ENCODE measurements at regions not wholly inside any gene's neighbourhood (a gene's known extent, or its start where the extent isn't known, plus 50 kb on each side); places are given as distances from the start of the nearest gene placed in this dataset.
"Not testable (repeated sequence)": the region's sequence is repeated elsewhere in the genome, so short reads cannot be mapped to it uniquely, and the experiment has no call there.

DNA sequence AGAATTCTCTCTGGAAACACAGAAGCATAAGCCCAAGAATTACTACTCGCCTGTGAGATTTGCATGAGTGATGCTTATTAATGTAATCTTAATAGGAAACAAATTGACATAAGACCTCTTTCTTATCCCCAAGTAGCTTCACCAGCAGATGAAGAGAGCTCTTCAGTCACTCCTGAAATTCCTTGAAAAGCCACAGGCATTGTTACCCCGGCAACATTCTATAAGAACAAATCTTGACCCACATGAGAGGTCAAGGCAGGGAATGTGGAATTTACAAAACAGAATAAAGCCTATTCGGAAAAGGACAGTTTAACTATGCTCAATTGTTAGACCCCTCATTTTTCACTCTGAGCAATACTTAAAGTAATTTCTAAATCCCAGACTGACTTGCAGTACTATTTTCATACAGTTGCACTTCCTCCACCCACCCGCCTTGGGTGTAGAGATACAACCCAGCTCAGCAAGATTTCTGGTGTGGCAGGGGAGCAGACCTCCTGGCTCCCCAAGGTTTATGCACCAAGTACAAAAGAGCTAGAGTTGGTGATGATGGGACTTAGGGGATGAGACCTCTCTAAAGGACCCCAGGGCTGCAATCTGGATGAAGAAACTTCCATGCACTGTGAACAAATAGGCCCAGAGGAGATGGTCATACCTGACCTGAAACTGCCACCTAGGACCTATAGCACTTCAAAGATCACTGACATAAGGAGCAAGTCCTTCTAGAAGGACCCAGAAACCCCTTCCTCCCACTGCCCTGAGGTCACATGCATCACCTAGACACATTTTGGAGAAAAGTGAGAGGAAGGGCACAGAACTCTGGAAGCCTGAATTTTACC is 242.1 kb downstream of the ZNF608 start:
- DNase-seq: no peak
- CTCF ChIA-PET: no interaction called here

DNA sequence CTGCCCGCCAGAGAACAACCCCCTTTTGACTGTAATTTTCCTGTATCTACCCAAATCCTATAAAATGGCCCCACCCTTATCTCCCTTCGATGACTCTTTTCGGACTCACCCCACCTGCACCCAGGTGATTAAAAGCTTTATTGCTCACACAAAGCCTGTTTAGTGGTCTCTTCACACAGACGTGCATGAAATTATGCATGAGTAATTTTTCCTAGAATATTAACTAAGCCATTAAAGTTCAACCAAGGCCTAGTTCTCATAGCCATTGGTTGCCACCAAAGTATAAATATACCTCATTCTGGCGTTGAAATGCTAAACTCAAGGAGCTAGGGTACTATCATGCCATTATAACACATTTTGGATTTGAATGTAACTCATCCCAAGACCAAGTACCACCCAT is 243.9 kb downstream of the ZNF608 start:
- no peaks in the 10 kb centered on the region for H3K79me2 ChIP-seq (ENCODE audit: insufficient read depth)
- DNase-seq: no peak
- POLR2A ChIA-PET: no interaction called here
- CTCF ChIA-PET: no interaction called here
- no peak overlapping the region for H3K4me2 ChIP-seq
- no peak overlapping the region for H3K4me3 ChIP-seq (ENCODE audit: low read depth in 2 of 2, low read length in 1 of 2)
- no peak overlapping the region for H3K9ac ChIP-seq
- no peaks in the 10 kb centered on the region for H3K36me3 ChIP-seq (replicated peaks in 1 of 2; ENCODE audit: control insufficient read depth in 1 of 2, insufficient read depth in 2 of 2, low read length in 1 of 2)
- no peaks in the 10 kb centered on the region for H3K9me2 ChIP-seq
- no peaks in the 10 kb centered on the region for H3K27me3 ChIP-seq (ENCODE audit: insufficient read depth)
- no peaks in the 10 kb centered on the region for H4K20me1 ChIP-seq (ENCODE audit: insufficient read depth)
- H3F3A ChIP-seq (replicated peaks; ENCODE audit: insufficient read depth): no peaks in the 10 kb centered on the region
- no peaks in the 10 kb centered on the region for H3K9me3 ChIP-seq
- H3K27ac ChIP-seq (ENCODE audit: low read depth in 2 of 2, low read length in 1 of 2): no peak overlapping the region
- H3K4me1 ChIP-seq (ENCODE audit: control insufficient read depth in 1 of 2, insufficient read depth in 2 of 2, low read depth in 1 of 2, low read length in 1 of 2): no peaks in the 10 kb centered on the region
- WGBS (ENCODE audit: low lambda C conversion rate): 72% methylated on average over 5 of the region's 5 CpGs
- no peak overlapping the region for H2AFZ ChIP-seq (ENCODE audit: low read depth)
- TF ChIP-seq MEF2A (IDR thresholded peaks at IDR 0.05; ENCODE audit: borderline replicate concordance, low read depth) (no peak), RXRA (IDR thresholded peaks at IDR 0.05; ENCODE audit: borderline replicate concordance, low read depth) (no peak), ELF1 (IDR thresholded peaks at IDR 0.05) (no peak), GABPA (IDR thresholded peaks at IDR 0.05; ENCODE audit: low read depth) (no peak), YY1 (IDR thresholded peaks at IDR 0.05; ENCODE audit: low read depth) (no peak), TAF1 (IDR thresholded peaks at IDR 0.05; ENCODE audit: borderline replicate concordance, low read depth, low read length) (no peak), EZH2phosphoT487 (IDR thresholded peaks at IDR 0.05; ENCODE audit: borderline replicate concordance, low read depth) (no peak)
- TF ChIP-seq, protein P1, sequence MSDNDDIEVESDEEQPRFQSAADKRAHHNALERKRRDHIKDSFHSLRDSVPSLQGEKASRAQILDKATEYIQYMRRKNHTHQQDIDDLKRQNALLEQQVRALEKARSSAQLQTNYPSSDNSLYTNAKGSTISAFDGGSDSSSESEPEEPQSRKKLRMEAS (IDR thresholded peaks at IDR 0.05; ENCODE audit: low read depth): no peak
- TF ChIP-seq, protein P2, sequence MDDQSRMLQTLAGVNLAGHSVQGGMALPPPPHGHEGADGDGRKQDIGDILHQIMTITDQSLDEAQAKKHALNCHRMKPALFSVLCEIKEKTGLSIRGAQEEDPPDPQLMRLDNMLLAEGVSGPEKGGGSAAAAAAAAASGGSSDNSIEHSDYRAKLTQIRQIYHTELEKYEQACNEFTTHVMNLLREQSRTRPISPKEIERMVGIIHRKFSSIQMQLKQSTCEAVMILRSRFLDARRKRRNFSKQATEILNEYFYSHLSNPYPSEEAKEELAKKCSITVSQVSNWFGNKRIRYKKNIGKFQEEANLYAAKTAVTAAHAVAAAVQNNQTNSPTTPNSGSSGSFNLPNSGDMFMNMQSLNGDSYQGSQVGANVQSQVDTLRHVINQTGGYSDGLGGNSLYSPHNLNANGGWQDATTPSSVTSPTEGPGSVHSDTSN (IDR thresholded peaks at IDR 0.05): no peak
- TF ChIP-seq, protein P3, sequence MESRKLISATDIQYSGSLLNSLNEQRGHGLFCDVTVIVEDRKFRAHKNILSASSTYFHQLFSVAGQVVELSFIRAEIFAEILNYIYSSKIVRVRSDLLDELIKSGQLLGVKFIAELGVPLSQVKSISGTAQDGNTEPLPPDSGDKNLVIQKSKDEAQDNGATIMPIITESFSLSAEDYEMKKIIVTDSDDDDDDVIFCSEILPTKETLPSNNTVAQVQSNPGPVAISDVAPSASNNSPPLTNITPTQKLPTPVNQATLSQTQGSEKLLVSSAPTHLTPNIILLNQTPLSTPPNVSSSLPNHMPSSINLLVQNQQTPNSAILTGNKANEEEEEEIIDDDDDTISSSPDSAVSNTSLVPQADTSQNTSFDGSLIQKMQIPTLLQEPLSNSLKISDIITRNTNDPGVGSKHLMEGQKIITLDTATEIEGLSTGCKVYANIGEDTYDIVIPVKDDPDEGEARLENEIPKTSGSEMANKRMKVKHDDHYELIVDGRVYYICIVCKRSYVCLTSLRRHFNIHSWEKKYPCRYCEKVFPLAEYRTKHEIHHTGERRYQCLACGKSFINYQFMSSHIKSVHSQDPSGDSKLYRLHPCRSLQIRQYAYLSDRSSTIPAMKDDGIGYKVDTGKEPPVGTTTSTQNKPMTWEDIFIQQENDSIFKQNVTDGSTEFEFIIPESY (IDR thresholded peaks at IDR 0.05; ENCODE audit: borderline replicate concordance, low read depth): no peak

More for the DNA sequence above, 242.1 kb downstream of the ZNF608 start:
- Histone ChIP-seq H3K9me3 (no peaks in the 10 kb centered on the region), H3F3A (replicated peaks; ENCODE audit: insufficient read depth) (no peaks in the 10 kb centered on the region), H3K36me3 (replicated peaks in 1 of 2; ENCODE audit: control insufficient read depth in 1 of 2, insufficient read depth in 2 of 2, low read length in 1 of 2) (no peaks in the 10 kb centered on the region), H3K9me2 (no peaks in the 10 kb centered on the region), H3K4me3 (ENCODE audit: low read depth in 2 of 2, low read length in 1 of 2) (no peak overlapping the region), H3K79me2 (ENCODE audit: insufficient read depth) (no peaks in the 10 kb centered on the region), H3K9ac (no peak overlapping the region), H4K20me1 (ENCODE audit: insufficient read depth) (no peaks in the 10 kb centered on the region), H3K27ac (ENCODE audit: low read depth in 2 of 2, low read length in 1 of 2) (no peak overlapping the region), H3K4me2 (no peak overlapping the region), H3K27me3 (ENCODE audit: insufficient read depth) (no peaks in the 10 kb centered on the region), H2AFZ (ENCODE audit: low read depth) (no peak overlapping the region), H3K4me1 (ENCODE audit: control insufficient read depth in 1 of 2, insufficient read depth in 2 of 2, low read depth in 1 of 2, low read length in 1 of 2) (no peaks in the 10 kb centered on the region)
- POLR2A ChIA-PET: no interaction called here
- 85% methylated on average over 4 of the region's 4 CpGs for whole genome bisulfite sequencing (ENCODE audit: low lambda C conversion rate)
- TF ChIP-seq, protein P4, sequence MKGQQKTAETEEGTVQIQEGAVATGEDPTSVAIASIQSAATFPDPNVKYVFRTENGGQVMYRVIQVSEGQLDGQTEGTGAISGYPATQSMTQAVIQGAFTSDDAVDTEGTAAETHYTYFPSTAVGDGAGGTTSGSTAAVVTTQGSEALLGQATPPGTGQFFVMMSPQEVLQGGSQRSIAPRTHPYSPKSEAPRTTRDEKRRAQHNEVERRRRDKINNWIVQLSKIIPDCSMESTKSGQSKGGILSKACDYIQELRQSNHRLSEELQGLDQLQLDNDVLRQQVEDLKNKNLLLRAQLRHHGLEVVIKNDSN (IDR thresholded peaks at IDR 0.05; ENCODE audit: borderline replicate concordance, low read depth): no peak
- TF ChIP-seq RXRA (IDR thresholded peaks at IDR 0.05; ENCODE audit: borderline replicate concordance, low read depth): no peak
- TF ChIP-seq, protein P5, sequence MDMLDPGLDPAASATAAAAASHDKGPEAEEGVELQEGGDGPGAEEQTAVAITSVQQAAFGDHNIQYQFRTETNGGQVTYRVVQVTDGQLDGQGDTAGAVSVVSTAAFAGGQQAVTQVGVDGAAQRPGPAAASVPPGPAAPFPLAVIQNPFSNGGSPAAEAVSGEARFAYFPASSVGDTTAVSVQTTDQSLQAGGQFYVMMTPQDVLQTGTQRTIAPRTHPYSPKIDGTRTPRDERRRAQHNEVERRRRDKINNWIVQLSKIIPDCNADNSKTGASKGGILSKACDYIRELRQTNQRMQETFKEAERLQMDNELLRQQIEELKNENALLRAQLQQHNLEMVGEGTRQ (IDR thresholded peaks at IDR 0.05; ENCODE audit: borderline replicate concordance, low read depth, low read length): no peak
- TF ChIP-seq TCF12 (IDR thresholded peaks at IDR 0.05): no peak
- no peak for TF ChIP-seq MXI1 (IDR thresholded peaks at IDR 0.05; ENCODE audit: low read depth, low read length)
- TF ChIP-seq POLR2AphosphoS5 (IDR thresholded peaks at IDR 0.05; ENCODE audit: low read depth, low read length): no peak
- no peak for TF ChIP-seq TAF1 (IDR thresholded peaks at IDR 0.05; ENCODE audit: borderline replicate concordance, low read depth, low read length)

DNA sequence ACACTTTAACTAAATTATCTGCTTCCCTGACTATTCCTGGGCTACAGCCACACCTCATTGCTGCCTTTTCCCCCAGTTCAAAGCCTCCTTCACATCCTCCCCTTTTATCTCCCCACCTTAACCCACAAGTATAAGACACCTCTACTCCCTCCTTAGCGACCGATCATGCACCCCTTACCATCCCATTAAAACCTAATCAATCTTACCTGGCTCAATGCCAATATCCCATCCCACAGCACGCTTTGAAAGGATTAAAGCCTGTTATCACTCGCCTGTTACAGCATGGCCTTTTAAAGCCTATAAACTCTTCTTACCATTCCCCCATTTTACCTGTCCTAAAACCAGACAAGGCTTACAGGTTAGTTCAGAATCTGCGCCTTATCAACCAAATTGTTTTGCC is 246.6 kb downstream of the ZNF608 start:
- H3K79me2 ChIP-seq (ENCODE audit: insufficient read depth); H3K9me3 ChIP-seq; CTCF ChIA-PET; H2AFZ ChIP-seq (ENCODE audit: low read depth); H3F3A ChIP-seq (replicated peaks; ENCODE audit: insufficient read depth); H3K27me3 ChIP-seq (ENCODE audit: insufficient read depth); H4K20me1 ChIP-seq (ENCODE audit: insufficient read depth); H3K9me2 ChIP-seq; DNase-seq; H3K9ac ChIP-seq; H3K4me3 ChIP-seq (ENCODE audit: low read depth in 2 of 2, low read length in 1 of 2); H3K4me1 ChIP-seq (ENCODE audit: control insufficient read depth in 1 of 2, insufficient read depth in 2 of 2, low read depth in 1 of 2, low read length in 1 of 2); H3K4me2 ChIP-seq; H3K36me3 ChIP-seq (replicated peaks in 1 of 2; ENCODE audit: control insufficient read depth in 1 of 2, insufficient read depth in 2 of 2, low read length in 1 of 2); POLR2A ChIA-PET; H3K27ac ChIP-seq (ENCODE audit: low read depth in 2 of 2, low read length in 1 of 2): not testable (repeated sequence)
- WGBS (ENCODE audit: low lambda C conversion rate): 82% methylated on average over 5 of the region's 5 CpGs

Measured in SK-N-SH (cell line).